Activated CD4-positive, alpha-beta memory T cell treated with anti-CD3 and anti-CD28 coated beads for 36 hours (primary cell): ENCODE measurements at regions not wholly inside any gene's neighbourhood (a gene's known extent, or its start where the extent isn't known, plus 50 kb on each side); places are given as distances from the start of the nearest gene placed in this dataset.
A peak's percentile ranks its signal among the peaks of the same experiment; 100 is the strongest.

ENCODE experiments used
- CTCF ChIA-PET: fragments of 350-600 bp; sonication (Branson Sonifier 250); formaldehyde crosslinking; loops from one replicate; lab custom pipeline; 2021; ENCODE audit warnings: antibody characterized with exemption, inconsistent platforms; lab: Charles Lee
- POLR2A ChIA-PET: fragments of 350-600 bp; sonication (Branson Sonifier 250); formaldehyde crosslinking; loops from one replicate; lab custom pipeline; 2021; ENCODE audit warnings: antibody characterized with exemption; lab: Charles Lee
- DNase-seq: peaks from one replicate; pipeline ENCODE4 v3.0.0-alpha.2; 2020
- H3K27ac Mint-ChIP-seq: one replicate; pipeline ENCODE4 v1.8.0; 2021; ENCODE audit warnings: mixed read lengths
- H3K27me3 Mint-ChIP-seq: one replicate; pipeline ENCODE4 v1.8.0; 2021; ENCODE audit warnings: mixed read lengths
- H3K36me3 Mint-ChIP-seq: one replicate; pipeline ENCODE4 v1.8.0; 2021; ENCODE audit warnings: mixed read lengths
- H3K4me1 Mint-ChIP-seq: one replicate; pipeline ENCODE4 v1.8.0; 2021; ENCODE audit warnings: low read depth, mixed read lengths
- H3K4me3 Mint-ChIP-seq: one replicate; pipeline ENCODE4 v1.8.0; 2021; ENCODE audit warnings: mild to moderate bottlenecking, mixed read lengths
- H3K9me3 Mint-ChIP-seq: one replicate; pipeline ENCODE4 v1.8.0; 2021; ENCODE audit warnings: mixed read lengths
- intact Hi-C: fragments of 100-400 bp; cut with micrococcal nuclease; formaldehyde crosslinking; loops from one replicate; pipeline ENCODE4 v1.15.1; 2023

DNA sequence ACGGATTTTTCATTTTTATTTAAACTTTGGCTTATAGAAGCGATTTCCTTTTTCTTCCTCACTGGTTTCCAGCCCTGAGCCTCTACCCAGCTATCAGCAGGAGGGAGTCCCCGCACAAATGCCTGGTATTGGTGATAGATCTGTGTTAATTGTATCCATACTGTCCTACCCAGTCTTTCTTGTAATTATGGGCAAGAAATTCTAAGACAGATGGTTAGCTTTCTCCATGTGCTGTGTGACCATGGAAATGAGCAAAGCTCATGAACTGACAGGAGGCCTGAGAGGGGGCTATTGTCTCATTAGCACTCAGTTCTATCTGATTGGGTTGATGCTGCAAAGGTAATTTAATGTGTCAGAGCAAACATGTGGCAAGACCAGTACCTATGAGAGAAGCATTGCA lies 108.1 kb upstream of the IVNS1ABP start:
- CTCF ChIA-PET: no interaction called here
- DNase-seq: no peak
- peaks cover 4% of the 10 kb centered on the region for H3K27me3 Mint-ChIP-seq
- POLR2A ChIA-PET: no interaction called here
- no peaks in the 10 kb centered on the region for H3K36me3 Mint-ChIP-seq
- peaks cover 1% of the 10 kb centered on the region for H3K9me3 Mint-ChIP-seq
- H3K4me3 Mint-ChIP-seq: no peak overlapping the region
- peaks cover 12% of the 10 kb centered on the region for H3K4me1 Mint-ChIP-seq
- intact Hi-C loops: no loop called here
- no peak overlapping the region for H3K27ac Mint-ChIP-seq

DNA sequence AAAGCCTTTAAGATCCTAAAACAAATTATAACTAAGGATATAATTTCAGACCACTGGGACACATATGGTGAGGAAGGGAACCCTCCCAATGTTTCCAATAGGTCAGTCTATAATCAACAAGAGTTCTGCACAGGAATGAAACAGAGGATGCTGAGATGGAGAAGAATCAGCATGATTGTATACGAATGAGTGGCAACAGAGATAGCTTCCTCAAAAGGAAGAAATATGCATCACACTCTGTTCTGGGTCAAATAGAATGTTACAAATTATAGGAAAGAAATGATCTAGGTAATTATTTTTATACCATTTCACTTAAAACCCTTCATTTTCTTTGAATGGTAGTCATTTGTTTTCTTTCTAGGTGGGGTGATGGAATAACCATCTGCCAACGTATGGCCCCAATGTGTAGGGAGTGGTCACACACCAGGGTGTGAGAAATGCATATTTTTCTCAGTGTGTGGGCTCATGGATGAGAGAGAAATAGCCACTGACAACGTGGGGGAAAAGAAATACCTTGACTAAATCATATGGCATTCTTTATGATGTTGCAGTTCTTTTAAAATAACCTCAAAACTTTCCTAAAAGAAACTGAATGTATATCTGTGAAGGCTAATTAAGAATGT lies 104.6 kb upstream of the IVNS1ABP start:
- Mint-ChIP-seq H3K4me3 (no peak overlapping the region), H3K27ac (no peak overlapping the region), H3K9me3 (no peaks in the 10 kb centered on the region), H3K36me3 (no peaks in the 10 kb centered on the region), H3K4me1 (peaks cover 12% of the 10 kb centered on the region), H3K27me3 (peaks cover 4% of the 10 kb centered on the region)
- ChIA-PET POLR2A (no interaction called here), CTCF (no interaction called here)
- intact Hi-C loops: loop anchor here (5.0 kb wide), 2 partner anchors 84 to 104 kb away; partner anchors contain the start of gene IVNS1ABP
- DNase-seq: no peak

DNA sequence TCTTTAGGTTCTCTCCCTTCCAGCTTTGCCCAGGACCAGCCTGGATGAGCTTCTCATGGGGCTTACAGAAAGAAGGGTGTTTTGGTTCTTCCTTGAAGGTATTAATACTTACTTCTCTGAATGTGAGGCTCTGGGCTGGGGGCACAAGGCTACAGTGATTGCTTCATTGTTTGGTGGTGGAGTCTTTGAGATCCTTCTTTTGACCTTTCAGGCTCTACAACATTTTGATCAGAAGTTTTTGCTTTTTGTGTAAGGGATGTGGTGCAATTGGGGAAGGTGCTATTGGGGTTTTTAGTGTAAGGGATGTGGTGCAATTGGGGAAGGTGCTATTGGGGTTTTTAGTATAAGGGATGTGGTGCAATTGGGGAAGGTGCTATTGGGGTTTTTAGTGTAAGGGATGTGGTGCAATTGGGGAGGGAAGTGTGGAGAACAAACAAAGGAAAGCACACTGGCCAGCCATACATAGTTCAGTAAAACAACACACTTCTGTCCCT lies 103.6 kb upstream of the IVNS1ABP start:
- Mint-ChIP-seq H3K36me3 (no peaks in the 10 kb centered on the region), H3K9me3 (no peaks in the 10 kb centered on the region), H3K4me1 (peaks cover 12% of the 10 kb centered on the region), H3K27ac (peak overlapping the region; percentile 10), H3K4me3 (no peak overlapping the region), H3K27me3 (peaks cover 1% of the 10 kb centered on the region)
- intact Hi-C loops: loop anchor here (5.0 kb wide), 2 partner anchors 83 to 103 kb away; partner anchors contain the start of gene IVNS1ABP
- CTCF ChIA-PET: no interaction called here
- POLR2A ChIA-PET: no interaction called here
- DNase-seq: no peak

DNA sequence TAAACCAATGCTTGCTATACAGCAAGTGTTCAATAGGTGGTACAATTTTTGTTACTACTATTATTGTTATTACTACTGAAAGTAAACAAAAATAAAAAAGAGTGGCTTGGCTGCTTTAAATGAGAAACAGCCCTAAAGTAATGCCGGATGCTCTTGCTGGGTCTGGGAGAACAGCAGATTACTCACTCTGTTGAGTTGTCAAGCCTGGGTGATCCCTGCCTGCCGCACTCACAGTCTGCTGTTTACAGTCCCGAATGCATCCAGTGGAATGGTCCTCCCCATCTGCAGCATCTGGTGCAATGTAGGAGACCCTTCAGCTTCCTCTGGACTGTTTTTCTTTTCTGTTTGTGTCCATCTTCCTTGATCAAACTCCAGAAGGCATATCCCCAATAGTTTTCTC lies 102.7 kb upstream of the IVNS1ABP start:
- Mint-ChIP-seq H3K36me3 (no peaks in the 10 kb centered on the region), H3K27ac (no peak overlapping the region), H3K27me3 (peaks cover under 1% of the 10 kb centered on the region), H3K4me1 (peaks cover 12% of the 10 kb centered on the region), H3K4me3 (no peak overlapping the region), H3K9me3 (no peaks in the 10 kb centered on the region)
- no peak for DNase-seq
- CTCF ChIA-PET: no interaction called here
- POLR2A ChIA-PET: no interaction called here
- intact Hi-C loops: loop anchor here (5.0 kb wide), 2 partner anchors 82 to 102 kb away; partner anchors contain the start of gene IVNS1ABP

DNA sequence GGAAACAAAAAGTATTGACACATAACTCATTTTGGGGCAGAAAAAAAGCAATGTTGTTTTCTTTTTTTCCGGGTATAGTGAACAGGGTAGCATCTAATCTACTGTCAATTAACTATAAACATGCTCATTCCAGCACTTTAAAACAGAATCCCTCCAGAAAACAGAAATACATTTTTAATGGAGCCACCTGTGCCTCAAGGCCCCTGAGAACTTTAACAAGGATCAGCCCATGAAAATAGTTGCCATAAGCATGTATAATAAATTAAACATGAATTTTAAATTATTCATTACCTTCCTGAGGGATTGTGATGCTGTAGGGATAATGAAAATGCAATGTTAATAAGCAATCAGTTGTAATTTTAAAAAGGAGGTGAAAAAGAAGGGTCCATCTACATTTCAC lies 101.4 kb upstream of the IVNS1ABP start:
- POLR2A ChIA-PET: interaction anchor here (0.5 kb wide), 1 partner anchor 15 kb away, joined by 5 read pairs; no protein-coding TSS in a partner anchor

DNA sequence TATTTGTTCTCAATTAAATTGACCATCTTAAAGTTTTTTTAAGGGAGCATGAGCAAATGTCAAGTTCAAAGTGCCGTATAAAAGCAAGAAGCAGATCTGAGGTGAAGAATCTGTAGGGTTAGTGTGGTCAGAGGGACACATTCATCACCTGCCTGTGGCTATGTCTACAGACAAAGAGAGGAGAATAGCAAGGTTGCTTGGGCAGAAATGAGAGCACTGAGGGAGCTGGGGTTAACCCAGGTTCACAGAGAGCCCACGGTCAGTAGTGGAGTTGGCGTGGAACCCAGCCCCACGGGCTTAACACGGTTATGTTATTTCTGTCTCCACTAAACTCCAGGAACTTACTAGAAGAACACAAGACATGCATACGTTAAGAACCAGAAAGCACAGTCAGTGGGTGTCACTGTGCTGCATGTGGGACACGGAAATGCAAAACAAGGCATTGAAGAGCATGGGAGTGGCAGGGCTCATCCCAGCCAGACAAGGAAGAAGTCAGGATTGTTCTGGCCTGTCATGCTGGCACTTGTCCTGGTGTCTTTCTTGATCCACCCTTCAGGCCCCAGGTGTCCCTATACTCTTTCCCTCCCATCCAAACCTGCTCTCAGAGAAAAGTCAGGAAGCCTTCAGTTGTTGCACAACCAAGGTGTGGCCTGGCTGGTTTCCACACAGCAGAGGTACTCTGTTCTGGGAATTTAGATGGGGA lies 95.5 kb upstream of the IVNS1ABP start:
- Mint-ChIP-seq H3K4me3 (no peak overlapping the region), H3K36me3 (no peaks in the 10 kb centered on the region), H3K27ac (no peak overlapping the region), H3K4me1 (no peaks in the 10 kb centered on the region), H3K27me3 (no peaks in the 10 kb centered on the region), H3K9me3 (peaks cover 1% of the 10 kb centered on the region)
- intact Hi-C loops: no loop called here
- CTCF ChIA-PET: no interaction called here
- POLR2A ChIA-PET: no interaction called here
- no peak for DNase-seq

More for the DNA sequence above, 101.4 kb upstream of the IVNS1ABP start:
- intact Hi-C loops: no loop called here
- DNase-seq: no peak
- H3K4me1 Mint-ChIP-seq: peaks cover 12% of the 10 kb centered on the region
- H3K9me3 Mint-ChIP-seq: no peaks in the 10 kb centered on the region
- no peak overlapping the region for H3K27ac Mint-ChIP-seq
- no peaks in the 10 kb centered on the region for H3K27me3 Mint-ChIP-seq
- CTCF ChIA-PET: no interaction called here
- no peak overlapping the region for H3K4me3 Mint-ChIP-seq
- H3K36me3 Mint-ChIP-seq: no peaks in the 10 kb centered on the region

DNA sequence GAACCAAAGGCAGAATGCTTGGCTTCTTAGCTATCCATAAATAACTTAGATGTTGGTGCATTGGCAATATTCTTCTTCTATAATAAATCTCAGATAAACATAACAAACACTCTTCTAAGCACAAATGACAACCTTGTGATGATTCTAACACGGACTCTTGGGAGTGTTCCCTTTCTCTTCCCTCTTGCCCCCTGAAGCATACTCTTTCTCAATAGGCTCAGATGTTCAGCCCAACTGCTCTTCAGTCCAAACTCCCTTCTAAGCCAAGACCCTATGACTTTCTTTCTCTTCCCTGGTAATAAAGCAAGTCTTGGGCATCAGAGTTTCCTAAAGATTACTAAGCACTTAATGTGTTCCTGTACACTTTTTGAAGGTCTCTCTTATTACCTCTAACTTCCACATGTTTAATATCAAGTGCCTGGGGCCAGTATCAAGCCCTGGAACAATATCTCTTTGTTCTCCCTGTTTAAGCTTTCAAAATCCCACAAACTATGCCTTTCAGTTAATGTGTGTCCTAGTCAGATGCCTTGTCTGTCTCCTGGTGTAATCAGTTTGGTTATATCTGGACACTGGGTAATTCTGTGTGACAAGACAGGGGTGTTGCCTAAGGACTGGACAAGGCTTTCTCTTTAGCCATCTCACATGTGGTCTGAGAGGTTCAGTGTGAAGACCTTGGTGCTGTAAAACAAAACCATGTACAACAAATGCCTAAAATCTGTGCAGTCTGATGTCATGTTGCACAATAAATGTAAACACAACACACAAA lies 92.9 kb upstream of the IVNS1ABP start:
- DNase-seq: no peak
- H3K27me3 Mint-ChIP-seq: no peaks in the 10 kb centered on the region
- intact Hi-C loops: no loop called here
- ChIA-PET POLR2A (no interaction called here), CTCF (no interaction called here)
- no peaks in the 10 kb centered on the region for H3K36me3 Mint-ChIP-seq
- peaks cover 5% of the 10 kb centered on the region for H3K9me3 Mint-ChIP-seq
- no peak overlapping the region for H3K27ac Mint-ChIP-seq
- H3K4me1 Mint-ChIP-seq: no peaks in the 10 kb centered on the region
- no peak overlapping the region for H3K4me3 Mint-ChIP-seq

DNA sequence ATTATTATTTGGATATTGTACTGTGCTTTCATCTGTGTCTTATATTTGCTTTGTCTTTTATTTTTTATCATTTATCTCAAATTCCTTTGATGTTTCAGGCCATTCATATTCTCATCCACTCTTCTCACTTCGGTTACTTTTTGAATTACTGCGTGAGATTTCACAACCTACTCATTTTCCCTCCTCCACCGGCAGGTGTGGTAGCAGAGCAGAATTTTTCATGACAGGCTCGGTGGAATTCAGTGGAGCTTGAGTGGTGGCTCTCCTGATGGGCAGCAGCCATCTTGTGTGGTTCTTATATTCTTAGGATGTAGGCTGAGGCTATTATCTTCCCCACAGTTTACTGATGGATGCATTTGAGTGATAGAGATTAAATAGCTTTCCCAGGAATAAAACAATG lies 92.3 kb upstream of the IVNS1ABP start:
- ChIA-PET CTCF (no interaction called here), POLR2A (no interaction called here)
- no peak overlapping the region for H3K27ac Mint-ChIP-seq
- H3K9me3 Mint-ChIP-seq: peaks cover 5% of the 10 kb centered on the region
- no peaks in the 10 kb centered on the region for H3K36me3 Mint-ChIP-seq
- H3K27me3 Mint-ChIP-seq: no peaks in the 10 kb centered on the region
- no peak for DNase-seq
- no peaks in the 10 kb centered on the region for H3K4me1 Mint-ChIP-seq
- intact Hi-C loops: no loop called here
- H3K4me3 Mint-ChIP-seq: no peak overlapping the region

DNA sequence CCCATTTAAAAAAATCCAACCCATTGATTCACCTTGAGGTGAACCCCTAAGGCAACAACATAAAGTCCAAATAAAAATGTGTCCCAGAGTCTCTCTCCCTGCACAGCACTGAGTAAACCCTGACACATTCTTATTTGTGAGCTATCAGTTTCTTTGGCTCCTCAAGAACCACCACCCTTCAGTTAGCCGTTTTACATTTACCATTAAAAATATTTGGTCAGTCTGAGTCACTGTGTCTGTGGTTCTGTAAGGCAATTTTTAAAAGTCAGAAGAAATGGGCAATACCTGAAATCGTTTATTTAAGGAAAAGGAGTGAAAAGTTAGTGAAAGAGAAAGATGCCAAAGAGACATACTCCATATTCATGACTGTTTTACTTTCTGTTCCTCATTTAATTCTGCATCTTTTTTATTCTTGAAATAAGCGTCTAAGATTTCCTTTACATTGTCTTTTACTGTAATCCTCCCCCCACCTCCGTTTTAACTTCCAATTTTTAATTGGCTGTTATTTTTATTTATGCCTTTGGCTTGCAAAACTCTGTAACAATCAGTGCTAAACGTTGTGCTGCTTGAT lies 91.7 kb upstream of the IVNS1ABP start:
- ChIA-PET POLR2A (no interaction called here), CTCF (no interaction called here)
- Mint-ChIP-seq H3K9me3 (peaks cover 5% of the 10 kb centered on the region), H3K4me3 (no peak overlapping the region), H3K4me1 (no peaks in the 10 kb centered on the region), H3K36me3 (no peaks in the 10 kb centered on the region), H3K27me3 (no peaks in the 10 kb centered on the region), H3K27ac (no peak overlapping the region)
- intact Hi-C loops: no loop called here
- no peak for DNase-seq

DNA sequence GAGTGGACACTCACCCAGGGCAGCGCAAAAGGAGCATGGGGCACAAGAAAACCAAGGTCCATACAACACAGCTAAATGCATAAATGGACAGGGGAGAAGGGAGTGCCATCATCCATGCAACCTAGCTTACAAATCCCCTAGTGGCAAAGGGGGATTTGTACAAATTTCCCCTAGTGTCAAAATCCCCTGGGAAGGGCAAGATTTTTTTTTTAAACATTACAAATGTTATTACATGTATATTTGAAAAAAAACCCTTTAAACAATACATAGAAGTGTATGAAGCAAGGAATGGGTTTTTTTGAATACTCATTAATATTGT lies 89.6 kb upstream of the IVNS1ABP start:
- H3K27ac Mint-ChIP-seq: no peak overlapping the region
- peaks cover 5% of the 10 kb centered on the region for H3K9me3 Mint-ChIP-seq
- ChIA-PET POLR2A (no interaction called here), CTCF (no interaction called here)
- no peak for DNase-seq
- H3K4me1 Mint-ChIP-seq: no peaks in the 10 kb centered on the region
- no peak overlapping the region for H3K4me3 Mint-ChIP-seq
- intact Hi-C loops: no loop called here
- peaks cover 5% of the 10 kb centered on the region for H3K27me3 Mint-ChIP-seq
- no peaks in the 10 kb centered on the region for H3K36me3 Mint-ChIP-seq

DNA sequence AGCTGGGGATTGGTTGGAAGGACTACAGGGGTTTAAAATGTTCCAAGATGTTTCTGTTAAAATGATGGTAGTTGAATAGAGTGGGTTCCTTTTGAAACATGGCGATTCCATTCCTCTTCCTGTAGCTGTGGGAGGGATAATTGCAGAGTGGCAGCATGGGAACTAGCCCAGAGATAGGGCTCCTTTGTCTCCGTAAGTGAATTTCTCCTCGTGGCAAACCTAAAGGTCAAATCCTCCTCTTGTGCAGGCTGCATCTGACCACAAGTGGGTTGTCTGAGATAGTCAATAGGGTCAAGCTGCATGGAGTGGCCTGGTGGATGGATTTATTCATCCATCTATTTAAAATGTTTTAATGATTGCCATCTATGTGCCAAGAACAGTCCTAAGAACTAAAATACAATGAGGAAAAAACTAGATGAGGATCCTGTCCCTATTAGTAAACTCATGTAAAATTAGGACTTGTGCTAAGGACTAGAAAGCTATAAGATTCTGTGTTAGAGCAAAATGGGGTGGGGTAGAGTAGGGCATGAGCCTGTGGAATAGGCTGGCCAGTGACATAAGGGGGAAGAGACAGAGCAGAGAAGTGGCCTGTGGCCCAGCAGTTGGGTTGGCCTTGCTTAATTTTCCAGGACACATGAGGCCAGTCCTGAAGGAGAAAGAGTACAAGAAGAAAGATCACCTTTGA lies 89.1 kb upstream of the IVNS1ABP start:
- no peaks in the 10 kb centered on the region for H3K4me1 Mint-ChIP-seq
- CTCF ChIA-PET: interaction anchor here (0.8 kb wide), 1 partner anchor 275 kb away, joined by 3 read pairs; no protein-coding TSS in a partner anchor
- H3K36me3 Mint-ChIP-seq: no peaks in the 10 kb centered on the region
- H3K9me3 Mint-ChIP-seq: peaks cover 5% of the 10 kb centered on the region
- DNase-seq: no peak
- POLR2A ChIA-PET: no interaction called here
- H3K4me3 Mint-ChIP-seq: no peak overlapping the region
- peaks cover 5% of the 10 kb centered on the region for H3K27me3 Mint-ChIP-seq
- intact Hi-C loops: no loop called here
- H3K27ac Mint-ChIP-seq: no peak overlapping the region
